RPMI8226 (cell line): ENCODE measurements at regions not wholly inside any gene's neighbourhood (a gene's known extent, or its start where the extent isn't known, plus 50 kb on each side); places are given as distances from the start of the nearest gene placed in this dataset.
"Not testable (repeated sequence)": the region's sequence is repeated elsewhere in the genome, so short reads cannot be mapped to it uniquely, and the experiment has no call there.

Experiments
- DNase-seq: peaks from one replicate; pipeline ENCODE4 v3.0.0-alpha.2; 2015

DNA sequence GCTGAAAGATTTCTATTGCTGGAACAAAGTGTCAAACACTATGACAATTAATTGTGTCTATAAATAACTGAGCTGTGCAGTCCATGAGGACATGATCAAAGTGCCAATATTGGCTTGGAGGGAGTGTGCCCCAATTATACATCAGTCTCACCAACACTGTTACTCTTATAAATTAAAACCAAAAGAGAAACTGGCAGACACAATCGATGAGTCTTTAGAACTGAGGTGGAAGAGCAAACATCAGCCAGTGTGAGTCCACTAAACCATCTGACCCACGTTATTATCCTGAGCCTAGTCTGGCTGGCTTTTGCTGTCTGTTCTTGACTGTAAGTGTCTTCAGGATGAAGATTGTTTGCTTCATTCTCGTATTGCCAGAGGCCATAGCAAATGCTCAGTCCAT is 98.9 kb downstream of the OLIG3 start:
- no peak for DNase-seq

DNA sequence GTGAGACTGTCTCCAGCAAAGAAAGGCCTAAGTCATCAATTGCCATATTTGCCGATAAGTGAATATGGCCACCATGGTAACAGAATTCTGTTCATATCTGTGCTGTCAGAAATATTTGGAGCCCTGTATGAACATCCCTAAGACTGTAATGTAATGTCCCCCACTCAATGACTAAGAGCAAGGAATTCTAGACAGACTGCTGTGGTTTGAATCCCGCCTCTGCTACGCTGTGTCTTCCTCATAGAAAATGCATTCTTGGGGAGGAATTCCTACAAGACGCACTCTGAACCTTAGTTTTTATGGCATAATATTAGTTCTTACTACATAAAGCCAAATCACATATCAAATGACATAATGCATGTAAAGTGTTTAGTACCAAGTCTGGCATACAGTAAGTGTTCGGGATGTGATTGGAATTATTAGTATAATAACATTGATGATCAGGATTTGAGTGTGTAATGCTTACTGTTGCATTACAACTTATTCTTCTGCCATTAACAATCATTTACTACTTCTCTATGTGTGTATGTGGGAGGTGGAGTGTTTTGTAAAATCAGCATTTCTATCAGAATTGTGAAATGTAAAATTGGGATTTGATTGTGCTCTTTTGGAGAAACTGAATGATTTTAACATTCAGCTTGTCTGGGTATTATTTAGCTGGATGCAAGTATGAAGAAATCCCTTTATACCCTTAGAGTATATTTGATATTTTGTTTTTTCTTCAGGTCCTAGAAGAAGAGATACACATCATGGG is 103.0 kb downstream of the OLIG3 start:
- no peak for DNase-seq

DNA sequence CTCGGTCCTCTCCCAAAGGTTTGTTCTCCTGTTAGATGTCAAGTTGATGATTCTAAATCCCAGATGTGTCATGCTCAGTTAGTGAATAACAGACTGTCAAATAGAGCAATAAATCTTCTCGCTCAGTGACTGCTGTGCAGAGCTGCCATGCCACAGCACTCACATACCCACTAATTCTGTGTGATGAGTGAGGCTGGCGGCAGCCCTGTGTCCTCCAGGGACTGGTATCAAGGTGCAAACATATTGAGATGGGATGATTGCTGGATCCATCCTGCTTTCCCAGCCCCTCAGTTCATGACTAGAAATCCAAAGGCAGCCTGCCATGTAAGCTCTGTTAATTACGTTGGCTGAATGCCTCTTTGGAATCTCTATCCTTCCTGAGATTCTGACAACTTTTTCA is 103.9 kb downstream of the OLIG3 start:
- DNase-seq = no peak

DNA sequence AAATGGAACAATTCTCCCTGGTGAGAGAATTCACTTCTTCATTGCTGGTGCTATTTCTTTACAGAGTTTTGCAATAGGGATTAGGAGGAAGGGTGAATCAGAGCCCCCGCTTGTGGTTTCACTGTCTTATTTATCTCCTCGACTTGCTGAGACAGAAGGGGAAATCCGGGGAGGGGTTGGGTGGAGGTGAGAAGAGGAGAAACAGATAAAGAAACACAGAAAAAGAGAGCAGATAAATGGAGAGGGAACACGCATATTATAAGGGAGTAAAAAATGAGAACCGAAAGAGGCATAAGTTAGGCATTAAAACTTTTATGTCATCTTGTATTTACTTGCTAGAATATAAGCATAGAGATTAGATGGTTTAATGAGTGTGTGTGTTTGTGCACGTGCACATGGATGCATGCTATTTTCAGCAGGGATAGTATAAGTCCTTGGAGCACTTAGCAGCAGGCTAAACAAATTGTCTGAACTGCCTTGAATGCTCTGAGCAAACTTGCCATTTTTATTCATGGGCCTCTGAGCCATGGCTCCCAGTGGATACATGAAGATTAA is 105.0 kb downstream of the OLIG3 start:
- peak; percentile 40 for DNase-seq

DNA sequence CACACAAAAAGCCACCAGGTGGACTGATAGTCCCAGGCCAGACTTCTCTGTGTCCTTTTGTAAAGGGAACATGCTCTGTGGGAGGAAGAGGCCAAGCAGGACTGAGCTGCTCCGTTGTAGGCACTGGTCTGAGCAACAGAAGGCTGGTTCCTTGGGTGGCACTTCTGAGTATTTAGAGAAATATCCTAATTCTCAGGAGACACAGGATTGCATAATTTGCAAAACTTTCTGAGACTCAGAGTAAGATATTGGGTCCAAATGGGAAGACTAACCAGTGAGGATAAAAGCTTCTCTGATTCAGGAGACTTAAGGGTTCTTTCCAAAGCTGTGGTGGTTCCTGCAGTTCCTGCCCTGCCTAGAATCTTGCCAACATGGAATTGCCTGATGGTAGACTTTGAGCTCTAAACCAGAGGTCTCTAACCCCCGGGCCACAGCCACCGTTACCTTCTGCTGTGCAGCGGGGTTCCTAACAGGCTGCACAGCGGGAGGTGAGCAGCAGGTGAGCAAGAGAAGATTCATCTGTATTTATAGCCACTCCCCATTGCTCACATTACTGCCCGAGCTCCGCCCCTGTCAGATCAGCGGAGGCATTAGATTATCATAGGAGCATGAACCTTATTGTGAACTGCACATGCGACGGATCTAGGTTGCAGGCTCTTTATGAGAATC is 107.0 kb downstream of the OLIG3 start:
- no peak for DNase-seq

DNA sequence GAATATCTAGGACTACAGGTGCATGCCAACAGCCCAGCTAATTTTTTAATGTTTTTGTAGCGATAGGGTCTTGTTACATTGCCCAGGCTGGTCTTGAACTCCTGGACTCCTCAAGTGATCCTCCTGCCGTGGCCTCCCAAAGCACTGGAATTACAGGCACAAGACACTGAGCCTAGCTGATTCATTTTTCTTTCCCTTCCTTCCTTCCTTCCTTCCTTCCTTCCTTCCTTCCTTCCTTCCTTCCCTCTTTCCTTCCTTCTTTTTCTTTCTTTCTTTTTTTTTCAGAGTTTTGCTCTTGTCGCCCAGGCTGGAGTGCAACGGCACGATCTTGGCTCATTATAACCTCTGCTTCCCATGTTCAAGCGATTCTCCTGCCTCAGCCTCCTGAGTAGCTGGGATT is 110.9 kb downstream of the OLIG3 start:
- DNase-seq = not testable (repeated sequence)

DNA sequence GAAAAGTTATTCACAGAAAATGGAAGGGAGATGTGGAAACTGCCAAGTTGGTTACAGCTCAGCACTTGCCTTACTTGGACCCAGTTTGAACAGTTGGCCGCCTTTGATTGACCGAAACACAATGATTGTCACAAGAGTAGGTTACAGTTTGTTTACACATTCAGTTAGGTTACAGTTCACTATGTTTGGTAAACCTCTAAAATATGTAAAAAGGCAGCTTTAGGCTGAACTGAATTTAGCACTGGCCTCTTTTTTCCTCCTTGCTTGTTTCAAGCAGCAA is 116.2 kb downstream of the OLIG3 start:
- no peak for DNase-seq

DNA sequence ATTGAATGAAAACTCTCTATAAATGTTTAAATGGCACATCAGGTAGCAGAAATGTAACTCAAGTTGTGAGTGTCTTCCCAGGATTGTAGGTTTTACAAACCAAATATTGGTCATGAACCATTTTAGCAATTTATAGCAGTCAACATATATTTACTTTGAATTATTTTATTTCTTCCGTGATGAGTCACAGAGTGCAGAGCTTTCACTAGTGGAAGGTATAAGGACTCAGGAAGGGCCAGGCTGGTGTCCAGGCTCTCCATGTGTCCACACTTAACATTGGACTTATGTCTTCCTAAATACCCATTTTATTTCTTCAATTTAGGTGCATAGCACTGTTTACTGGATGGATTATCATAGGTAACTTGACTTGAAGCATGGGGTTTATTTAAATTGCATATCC is 120.9 kb downstream of the OLIG3 start:
- no peak for DNase-seq

DNA sequence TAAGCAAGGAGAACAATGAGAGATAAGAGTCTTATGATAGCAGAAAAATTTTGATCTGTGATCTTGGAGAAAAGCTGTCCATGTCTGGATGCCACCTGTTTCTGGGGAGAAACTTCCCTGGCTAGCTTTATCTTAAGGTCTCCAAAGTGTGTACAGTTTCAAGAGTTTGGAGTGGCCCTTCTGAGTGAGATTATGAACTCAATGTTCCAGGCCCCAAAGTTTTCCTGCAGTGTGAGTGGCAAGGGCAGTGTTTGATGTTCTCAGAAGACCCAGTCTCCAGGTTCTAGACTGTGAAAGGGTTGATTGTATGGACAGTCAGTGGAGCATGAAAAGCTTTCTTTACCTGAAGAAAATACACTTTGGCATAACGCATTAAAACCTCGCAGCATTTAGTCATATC is 121.7 kb downstream of the OLIG3 start:
- no peak for DNase-seq

DNA sequence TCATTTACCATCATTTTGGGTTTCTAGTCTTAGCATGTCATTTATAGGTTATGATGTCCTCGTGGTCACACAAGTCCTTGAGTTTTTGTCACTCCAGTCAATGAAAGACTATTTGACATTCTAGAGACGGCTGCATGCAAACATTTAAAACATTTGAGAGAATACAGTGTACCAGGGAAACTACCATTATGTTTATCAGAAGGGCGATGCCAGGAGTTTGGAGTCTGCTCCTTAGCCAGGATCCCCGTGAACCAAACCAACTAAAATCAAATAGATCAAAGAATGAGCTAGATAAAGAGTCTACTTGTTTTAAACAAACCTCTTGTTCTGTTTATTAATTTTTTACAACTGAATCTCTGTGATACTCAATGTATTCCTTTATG is 122.6 kb downstream of the OLIG3 start:
- DNase-seq = no peak

DNA sequence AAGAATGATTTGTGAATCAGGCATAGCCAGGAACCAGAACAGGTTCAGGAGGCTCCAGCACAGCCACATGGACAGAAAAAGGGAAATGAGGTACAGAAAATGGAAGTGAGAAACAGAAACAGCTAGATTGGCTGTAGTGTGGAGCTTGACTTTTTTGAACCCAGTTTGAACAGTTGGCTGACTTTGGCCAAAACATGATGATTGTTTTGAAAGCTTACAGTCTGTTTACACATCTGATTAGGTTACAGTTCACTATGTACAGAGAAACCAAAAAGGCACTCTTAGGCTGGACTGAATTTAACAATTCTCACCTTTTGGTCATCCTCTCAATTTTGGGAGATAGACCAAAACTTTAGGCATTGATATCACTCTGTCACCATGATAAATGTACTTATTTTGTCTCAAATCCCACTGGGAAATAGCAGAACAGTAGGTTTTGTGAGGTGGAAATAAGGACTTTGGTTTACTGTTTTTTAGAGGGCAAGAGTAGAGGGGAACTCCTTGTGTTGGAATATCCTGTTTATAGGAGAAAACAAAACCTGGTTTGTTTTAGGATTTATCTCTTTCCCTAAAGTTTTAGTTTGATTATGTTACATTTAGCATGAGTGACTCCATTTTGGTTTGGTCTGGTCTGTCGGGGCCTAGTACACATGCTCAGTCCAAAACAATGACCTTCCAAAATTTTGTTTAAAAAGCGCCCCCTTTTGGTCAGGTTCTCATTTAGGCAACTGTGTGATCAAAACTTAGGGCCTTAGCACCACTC is 123.1 kb downstream of the OLIG3 start:
- DNase-seq = peak; percentile 5

DNA sequence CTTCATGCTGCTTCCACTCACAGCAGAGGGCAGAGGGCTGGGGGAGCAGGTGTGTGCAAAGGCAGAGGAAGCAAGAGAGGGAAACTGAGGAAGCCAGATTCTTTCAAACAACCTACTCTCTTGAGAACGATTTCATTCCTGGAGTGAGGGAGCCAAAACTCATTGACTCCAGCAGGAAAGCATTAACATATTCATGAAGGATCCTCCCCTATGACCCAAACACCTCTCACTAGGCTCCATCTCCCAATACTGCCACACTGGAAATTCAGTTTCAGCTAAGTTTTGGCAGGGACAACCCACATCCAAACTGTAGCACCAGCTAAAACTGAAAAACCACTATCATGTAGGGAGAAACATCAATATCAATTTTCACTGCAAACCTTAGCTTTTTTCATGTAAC is 125.1 kb downstream of the OLIG3 start:
- no peak for DNase-seq

DNA sequence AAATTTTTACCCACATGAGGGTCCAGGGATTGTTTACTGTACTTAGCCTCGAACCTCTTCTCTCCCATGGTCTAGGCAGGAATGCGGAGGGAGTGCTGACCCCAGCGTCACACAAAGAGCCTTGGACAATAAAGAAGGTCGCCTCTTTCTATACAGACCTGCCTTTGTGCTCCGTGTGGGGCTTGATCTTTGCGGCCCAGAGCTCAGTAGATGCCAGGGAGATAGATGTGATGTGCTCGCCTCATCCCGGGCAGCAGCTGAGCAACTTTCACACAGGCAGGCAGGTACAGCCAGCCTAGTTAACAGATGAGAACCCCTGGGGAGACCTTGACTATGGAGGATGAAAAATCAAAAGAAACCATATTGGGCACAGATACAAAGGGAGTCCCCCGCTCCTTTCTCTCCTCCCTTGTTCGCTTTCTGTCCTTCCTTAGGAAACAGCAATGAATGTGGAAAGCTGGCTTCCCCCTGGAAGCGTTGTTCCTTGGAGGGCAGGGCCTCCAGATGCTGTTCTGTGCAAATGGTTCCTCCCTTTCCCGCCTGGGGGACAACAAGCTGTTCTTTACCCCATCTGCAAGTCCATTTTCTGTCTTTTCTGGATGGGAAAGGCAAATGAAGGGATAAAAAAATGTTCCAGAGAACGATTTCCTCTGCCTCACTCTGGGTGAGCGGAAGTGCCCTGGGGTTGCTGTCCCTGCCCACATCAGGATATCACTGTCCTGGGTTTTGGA is 128.3 kb downstream of the OLIG3 start:
- no peak for DNase-seq

DNA sequence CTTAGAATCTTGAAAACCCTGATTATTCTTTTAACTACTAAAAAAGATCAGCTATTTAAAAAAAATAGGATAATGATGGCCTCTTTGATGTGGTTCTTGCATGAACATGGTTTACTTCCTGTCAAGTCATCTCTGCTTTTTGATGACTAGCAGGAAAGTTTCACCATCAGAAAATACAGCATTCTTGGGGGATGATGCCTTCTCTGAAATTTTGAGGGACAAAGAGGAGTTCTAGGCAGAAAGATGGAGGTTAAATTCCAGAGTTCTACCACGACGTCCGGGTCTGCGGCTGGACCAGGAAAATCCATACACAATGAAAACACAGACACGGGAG is 130.4 kb downstream of the OLIG3 start:
- no peak for DNase-seq

DNA sequence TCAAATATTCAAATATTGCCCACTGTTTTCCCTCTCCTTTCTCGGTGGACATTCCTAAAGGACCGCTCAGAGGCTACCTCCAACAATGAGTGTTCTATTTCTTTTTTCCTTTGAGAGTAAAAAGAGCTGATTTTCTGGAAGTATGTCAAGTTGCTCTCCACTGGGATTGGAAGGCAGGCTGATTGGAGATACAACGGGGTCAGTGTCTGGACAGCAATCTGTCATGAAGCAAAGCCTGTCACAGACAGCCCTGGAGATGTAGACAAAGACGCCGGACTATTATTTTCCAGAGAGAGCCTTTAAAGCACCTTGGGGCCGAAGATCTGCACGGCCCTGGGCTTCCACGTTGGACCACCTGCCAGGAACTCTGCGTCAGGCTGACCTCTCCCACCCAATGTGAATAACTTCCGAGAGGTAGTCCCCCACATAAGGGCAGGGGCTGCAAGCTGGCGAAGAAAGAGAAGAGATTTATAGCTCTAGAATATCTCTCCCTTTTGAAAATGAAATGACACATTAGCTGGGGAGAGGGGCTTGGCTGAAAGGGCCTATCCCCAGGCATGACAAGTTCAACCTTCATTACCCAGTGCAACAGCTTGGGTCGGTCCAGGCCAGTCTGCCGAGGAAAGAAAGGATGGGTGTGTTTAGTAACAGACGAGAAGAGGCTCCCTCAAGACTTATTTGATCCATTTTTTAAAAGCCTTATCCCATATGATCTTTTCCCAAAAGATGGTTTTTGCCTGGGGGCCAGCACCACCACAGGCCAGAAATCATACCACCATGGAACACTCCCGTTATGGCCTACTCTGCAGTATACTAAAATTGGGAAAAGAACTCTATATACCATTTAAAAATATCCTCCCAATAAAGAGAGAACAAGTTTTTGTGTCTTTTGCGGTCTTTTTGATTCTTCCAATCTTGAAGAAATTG is 131.1 kb downstream of the OLIG3 start:
- DNase-seq = no peak

DNA sequence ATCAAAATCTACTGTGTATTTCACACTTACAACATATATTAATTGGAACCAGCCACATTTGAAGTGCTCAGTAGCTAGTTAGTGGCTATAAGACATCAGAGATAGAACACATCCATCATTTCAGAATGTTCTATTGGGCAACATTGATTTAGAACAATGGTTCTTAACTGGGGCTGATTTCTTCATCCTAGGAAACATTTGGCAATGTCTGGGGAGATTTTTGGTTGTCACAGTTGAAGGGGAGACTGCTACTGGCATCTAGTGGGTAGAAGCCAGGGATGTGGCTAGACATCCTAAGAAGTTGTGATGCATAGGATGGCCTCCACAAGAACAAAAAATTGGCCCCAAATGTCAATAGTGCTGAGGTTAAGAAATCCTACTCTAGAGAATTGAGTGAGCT is 132.5 kb downstream of the OLIG3 start:
- DNase-seq = no peak

DNA sequence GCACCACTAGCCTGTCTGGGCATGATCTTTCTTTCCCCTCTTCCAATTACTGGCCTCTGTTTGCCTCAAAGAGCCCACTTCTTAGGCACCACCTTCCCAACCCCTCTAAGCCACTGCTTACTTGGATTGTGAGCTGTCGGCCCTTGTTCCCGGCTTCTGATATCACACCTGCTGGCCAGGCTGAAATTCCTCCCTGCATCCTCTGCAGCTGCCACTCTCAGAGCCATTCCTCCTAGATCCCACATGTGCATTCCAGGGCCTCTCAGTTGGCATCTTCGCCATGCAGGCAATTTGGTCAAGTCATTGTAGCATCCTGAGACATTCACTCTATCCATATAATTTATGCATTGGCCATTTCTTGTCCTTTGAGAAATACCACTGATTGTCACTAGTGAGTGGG is 135.9 kb downstream of the OLIG3 start:
- no peak for DNase-seq

DNA sequence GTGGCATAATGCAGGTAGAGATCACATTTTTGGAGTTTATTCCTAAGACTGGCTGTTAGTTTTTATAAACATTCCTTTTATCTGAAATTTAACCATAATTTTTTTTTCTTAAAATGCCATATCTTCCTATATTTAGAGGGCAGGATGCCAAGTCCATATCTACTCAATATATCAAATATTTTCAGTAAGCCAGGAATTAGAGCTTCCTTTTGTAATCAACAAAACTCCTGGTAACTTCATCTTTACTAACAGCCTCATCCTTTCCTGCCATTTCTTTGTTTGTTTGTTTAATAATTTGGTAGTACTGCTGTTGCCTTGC is 136.3 kb downstream of the OLIG3 start:
- no peak for DNase-seq

DNA sequence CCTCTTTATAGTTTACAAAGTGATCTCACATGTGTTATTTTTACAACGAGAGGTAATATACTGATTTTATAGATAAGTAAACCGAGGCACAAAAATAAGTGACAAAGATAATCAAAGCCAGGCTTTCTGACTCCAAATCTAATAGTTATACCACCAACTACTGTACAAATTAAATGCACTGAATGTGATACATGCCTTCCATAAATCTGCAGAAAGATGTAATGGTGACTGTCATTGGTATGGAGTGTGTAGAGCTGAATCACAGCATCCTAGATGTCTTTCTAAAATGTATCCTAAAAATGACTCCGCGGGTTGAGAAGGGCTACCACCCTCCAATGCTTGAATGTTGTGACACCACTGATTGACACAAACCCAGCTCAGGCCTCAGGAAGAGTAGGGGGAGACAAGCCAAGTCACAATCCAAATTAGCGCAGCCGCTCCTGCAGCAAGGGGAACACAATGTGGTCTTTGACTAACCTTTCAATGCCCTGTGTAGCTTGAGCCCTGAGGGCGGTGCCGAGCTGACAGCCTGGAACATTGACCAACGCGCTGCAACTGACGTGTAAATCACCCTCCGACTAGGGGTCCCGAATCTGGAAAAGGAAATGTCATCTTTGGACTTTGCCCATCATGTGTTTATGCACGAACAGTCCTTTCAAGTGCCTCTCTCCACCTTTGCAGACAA is 136.8 kb downstream of the OLIG3 start:
- no peak for DNase-seq

DNA sequence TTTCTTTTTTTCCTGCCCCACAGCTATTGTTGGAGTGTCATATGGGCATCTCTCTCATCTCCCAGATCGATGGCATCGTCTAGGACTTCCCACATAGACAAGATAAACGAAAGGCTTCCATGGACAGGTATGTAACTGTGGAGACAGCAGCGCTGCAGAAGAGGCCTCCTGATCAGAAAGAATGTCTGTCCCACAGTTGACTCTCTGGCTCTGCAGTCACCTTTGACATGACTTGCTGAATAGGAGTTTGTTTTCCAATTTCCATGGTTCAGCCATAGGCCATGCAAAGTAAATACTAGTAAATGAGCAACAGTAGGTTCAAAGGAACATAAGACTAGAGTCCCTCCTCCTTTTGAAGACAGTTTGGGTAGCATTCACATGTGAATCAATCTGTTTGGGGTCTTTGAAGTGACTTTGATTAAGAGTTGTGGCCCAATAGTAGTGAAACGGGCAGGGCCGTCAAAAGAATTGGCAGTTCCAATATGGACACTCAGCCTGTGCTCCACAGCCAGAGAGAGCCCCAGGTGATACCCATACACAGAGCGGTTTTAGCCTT is 134.7 kb upstream of the IFNGR1 start:
- DNase-seq = no peak

DNA sequence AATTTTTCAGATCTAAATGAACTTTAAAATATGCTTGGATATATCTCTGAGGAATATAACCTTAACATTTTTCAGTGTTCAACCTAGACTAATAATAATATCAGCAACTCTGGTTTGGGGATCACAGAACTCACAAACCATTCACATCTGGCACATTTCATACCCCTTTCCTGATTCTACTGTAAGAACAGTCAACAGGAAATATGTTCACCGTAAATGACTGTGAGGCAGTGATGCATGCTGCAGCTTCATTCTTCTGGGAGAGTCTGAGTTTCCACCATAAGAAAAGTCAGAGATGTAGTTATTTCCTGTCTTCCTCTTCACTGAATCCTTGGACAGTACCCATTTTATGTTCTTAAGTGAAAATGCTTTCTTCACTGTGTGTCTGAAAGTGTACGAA is 134.2 kb upstream of the IFNGR1 start:
- DNase-seq = no peak

DNA sequence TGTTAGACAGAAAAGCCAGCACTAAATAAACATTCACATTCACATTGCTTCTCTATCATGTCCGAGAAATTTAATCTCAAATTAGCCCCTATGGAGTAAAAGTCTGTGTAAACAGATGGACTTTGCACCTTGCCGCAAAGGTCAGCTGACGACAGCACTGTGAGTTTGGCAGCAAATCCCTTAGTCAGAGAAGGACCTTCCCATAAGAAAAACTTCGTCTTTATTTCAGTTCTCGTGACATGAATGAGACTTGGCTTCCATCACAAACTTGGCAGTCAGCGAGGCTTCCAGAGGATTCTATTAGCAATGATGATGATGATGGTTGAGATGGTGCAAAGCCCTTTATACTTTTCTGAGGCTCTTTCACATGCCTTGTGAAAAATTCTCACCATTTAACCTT is 133.7 kb upstream of the IFNGR1 start:
- no peak for DNase-seq
